Mammary epithelial cell (primary cell): ENCODE measurements at regions not wholly inside any gene's neighbourhood (a gene's known extent, or its start where the extent isn't known, plus 50 kb on each side); places are given as distances from the start of the nearest gene placed in this dataset.

ENCODE experiments used
- CTCF ChIP-seq, 2 donors: IDR thresholded peaks in 1 of 2; conservative IDR thresholded peaks in 1 of 2; 2 replicates each; pipeline ENCODE4 v1.5.1; 2011 to 2012; ENCODE audit warnings: inconsistent platforms in 2 of 2, low read length in 2 of 2, mild to moderate bottlenecking in 2 of 2, control low read depth in 1 of 2, low read depth in 1 of 2; ENCODE audit not compliant: insufficient read depth in 1 of 2; ENCODE audit errors: extremely low read depth in 1 of 2
- EZH2 ChIP-seq: IDR thresholded peaks from 2 replicates; pipeline ENCODE4 v1.6.1; 2012; ENCODE audit warnings: low read length, inconsistent platforms, borderline replicate concordance

GRCh38 chr5:82809420-82810143 is 267.6 kb downstream of the TMEM167A start:
- TF ChIP-seq EZH2, result no peak
- TF ChIP-seq CTCF (conservative IDR thresholded peaks at IDR 0.05 in 1 of 2, IDR thresholded peaks at IDR 0.05 in 1 of 2; ENCODE audit: extremely low read depth in 1 of 2, insufficient read depth in 1 of 2, low read depth in 1 of 2, low read length in 2 of 2), result no peak
